Adrenal gland (tissue), 9 donors: ENCODE measurements at regions not wholly inside any gene's neighbourhood (a gene's known extent, or its start where the extent isn't known, plus 50 kb on each side); places are given as distances from the start of the nearest gene placed in this dataset.

Source experiments
- DNase-seq, 7 donors: peaks; one replicate each; pipeline ENCODE4 v3.0.0-alpha.2; 2019 to 2020
- H3K27ac ChIP-seq, 5 donors: fragments of 200-600 bp; sonication (generic) in 4 of 5; 1 replicate in 3 of 5; 2 replicates in 2 of 5; pipeline versions ENCODE4 v1.5.1 to v1.8.0; 2016 to 2020; ENCODE audit warnings: mild to moderate bottlenecking in 1 of 5
- H3K27me3 ChIP-seq: fragments of 200-600 bp; 2 replicates; pipeline ENCODE4 v1.8.0; 2021
- H3K36me3 ChIP-seq, 2 donors: fragments of 200-600 bp; replicated peaks in 1 of 2; 1 replicate in 1 of 2; 2 replicates in 1 of 2; pipeline versions ENCODE4 v1.5.1 to v1.8.0; 2018 to 2022
- H3K4me1 ChIP-seq, 2 donors: fragments of 200-600 bp; replicated peaks in 1 of 2; 1 replicate in 1 of 2; 2 replicates in 1 of 2; pipeline versions ENCODE4 v1.5.1 to v1.8.0; 2018 to 2021
- H3K4me3 ChIP-seq, 4 donors: fragments of 200-600 bp; sonication (generic) in 3 of 4; one replicate each; pipeline ENCODE4 v1.5.1; 2016 to 2018
- H3K9me3 ChIP-seq, 3 donors: fragments of 200-600 bp; sonication (generic) in 1 of 3; replicated peaks in 1 of 3; 1 replicate in 2 of 3; 2 replicates in 1 of 3; pipeline versions ENCODE4 v1.5.1 to v1.8.0; 2016 to 2021
- CTCF ChIP-seq, 6 experiments: fragments of 450-650 bp in 4 of 6; fragments of 200-600 bp in 2 of 6; sonication (generic) in 1 of 6; IDR thresholded peaks; 1 replicate in 5 of 6; 2 replicates in 1 of 6; pipeline versions ENCODE4 v1.5.1 to v1.8.0; 2016 to 2021; ENCODE audit warnings: antibody characterized with exemption in 6 of 6, mild to moderate bottlenecking in 2 of 6, moderate library complexity in 1 of 6
- POLR2A ChIP-seq, 2 donors: fragments of 450-650 bp; IDR thresholded peaks; one replicate each; pipeline ENCODE4 v1.6.1; 2017; ENCODE audit warnings: antibody characterized with exemption in 2 of 2, mild to moderate bottlenecking in 2 of 2, moderate library complexity in 1 of 2
- WGBS, 4 donors: extraction: QIAGEN DNeasy Blood & Tissue Kit in 2 of 4; methylation state at CpG; one replicate each; pipeline versions ENCODE4 v1.1.5 to v1.1.7; 2013 to 2017; 5-methylcytosine and 5-hydroxymethylcytosine counted together
- intact Hi-C, 2 donors: fragments of 100-400 bp; cut with DNase I; formaldehyde crosslinking; loops; one replicate each; pipeline versions ENCODE4 v1.14.1 to v1.15.0; 2022 to 2023
- donor health status: healthy with polysubstance abuse.
- donor health status: Bipolar disorder and iron deficiency.
- donor health status: DM: yes; HTN: yes; CAD: no.
- donor health status: DM: no; HTN: no; CAD: no.
- donor health status: DM: no; HTN: no; CAD: no.

- H3K27me3 ChIP-seq = no peaks in the 10 kb centered on the region
- DNase-seq = peak in 2 of 7 donors; percentile 16 to 28
- H3K9me3 ChIP-seq = no peaks in the 10 kb centered on the region
- no peak overlapping the region for H3K4me3 ChIP-seq
- TF ChIP-seq CTCF (IDR thresholded peaks at IDR 0.05) (no peak), POLR2A (IDR thresholded peaks at IDR 0.05) (no peak)
- 35 to 41% (median 40%) methylated on average over 7 of the region's 7 CpGs; no CpG with 5 or more reads in 1 of the 4 donors for WGBS, 4 donors
- intact Hi-C loops = no loop called here
- no peaks in the 10 kb centered on the region for H3K4me1 ChIP-seq
- H3K27ac ChIP-seq = no peak overlapping the region
- H3K36me3 ChIP-seq = no peaks in the 10 kb centered on the region
These were observed 134.1 kb upstream of the ARPP21 start for GRCh38 chr3:35505181-35505580.

GRCh38 chr3:35505772-35506171, 133.6 kb upstream of the ARPP21 start:
- H3K27me3 ChIP-seq = no peaks in the 10 kb centered on the region
- no peaks in the 10 kb centered on the region for H3K4me1 ChIP-seq
- DNase-seq = no peak
- no peak overlapping the region for H3K27ac ChIP-seq
- WGBS, 4 donors = 90 to 94% (median 92%) methylated on average over 2 to 3 of the region's 3 CpGs
- no peak overlapping the region for H3K4me3 ChIP-seq
- TF ChIP-seq POLR2A (IDR thresholded peaks at IDR 0.05) (no peak), CTCF (IDR thresholded peaks at IDR 0.05) (no peak)
- H3K36me3 ChIP-seq = no peaks in the 10 kb centered on the region
- intact Hi-C loops = no loop called here
- no peaks in the 10 kb centered on the region for H3K9me3 ChIP-seq

GRCh38 chr3:35519936-35520335, 119.4 kb upstream of the ARPP21 start:
- Histone ChIP-seq H3K36me3 (no peaks in the 10 kb centered on the region), H3K9me3 (no peaks in the 10 kb centered on the region), H3K27ac (no peak overlapping the region), H3K4me1 (no peaks in the 10 kb centered on the region), H3K27me3 (no peaks in the 10 kb centered on the region), H3K4me3 (no peak overlapping the region)
- intact Hi-C loops = no loop called here
- no peak for TF ChIP-seq CTCF (IDR thresholded peaks at IDR 0.05)
- TF ChIP-seq POLR2A (IDR thresholded peaks at IDR 0.05) = no peak
- DNase-seq = no peak

- no peak overlapping the region for H3K4me3 ChIP-seq
- no peak for DNase-seq
- H3K4me1 ChIP-seq = no peaks in the 10 kb centered on the region
- H3K36me3 ChIP-seq = no peaks in the 10 kb centered on the region
- WGBS, 4 donors = 67 to 79% (median 74%) methylated on average over 3 of the region's 3 CpGs
- intact Hi-C loops = no loop called here
- H3K27ac ChIP-seq = no peak overlapping the region
- H3K9me3 ChIP-seq = no peaks in the 10 kb centered on the region
- TF ChIP-seq POLR2A (IDR thresholded peaks at IDR 0.05) = no peak
- no peak for TF ChIP-seq CTCF (IDR thresholded peaks at IDR 0.05)
- H3K27me3 ChIP-seq = no peaks in the 10 kb centered on the region
These were observed 118.1 kb upstream of the ARPP21 start for GRCh38 chr3:35521196-35521595.
